ENCODE measurements at regions not wholly inside any gene's neighbourhood (a gene's known extent, or its start where the extent isn't known, plus 50 kb on each side); places are given as distances from the start of the nearest gene placed in this dataset.
"Not testable (repeated sequence)": the region's sequence is repeated elsewhere in the genome, so short reads cannot be mapped to it uniquely, and the experiment has no call there.

DNA sequence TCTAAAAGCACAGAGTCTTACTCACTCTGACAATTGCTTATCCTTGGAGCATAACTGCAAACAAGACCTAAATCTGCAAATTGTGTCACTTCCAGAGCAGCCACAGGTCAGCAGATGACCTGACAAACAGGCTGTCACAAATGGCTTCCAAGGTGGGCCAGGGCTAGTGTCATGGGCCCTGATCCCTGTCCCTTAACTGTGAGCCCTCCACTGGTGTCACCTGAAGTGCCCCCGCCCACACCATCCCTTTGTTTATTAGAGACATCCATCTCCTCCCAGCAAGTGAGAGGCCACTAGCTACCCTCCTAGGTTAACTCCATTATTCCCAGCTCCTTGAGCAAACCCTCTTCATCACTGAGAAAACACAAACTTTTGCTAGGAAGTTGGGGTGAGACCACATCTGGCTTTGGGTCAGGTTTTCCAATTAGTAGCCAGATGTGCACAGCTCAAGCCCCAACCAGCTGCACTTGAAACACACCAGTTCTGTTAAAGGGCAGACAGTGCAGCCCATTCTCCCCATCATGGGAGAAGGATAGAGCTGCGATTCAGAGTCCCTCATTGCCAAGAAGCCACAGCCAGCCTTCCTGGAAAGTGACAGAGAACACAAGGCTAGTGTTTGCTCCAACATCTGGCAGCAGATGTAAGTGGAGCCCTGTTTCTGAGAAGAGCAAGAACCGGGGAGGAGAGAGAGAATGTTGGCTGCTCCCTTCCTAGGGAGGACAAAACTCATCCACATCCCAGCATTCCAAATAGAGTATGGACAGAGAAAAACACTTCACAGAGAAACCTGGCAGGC lies 75.7 kb upstream of the NANOS1 start:
- no peak for DNase-seq

DNA sequence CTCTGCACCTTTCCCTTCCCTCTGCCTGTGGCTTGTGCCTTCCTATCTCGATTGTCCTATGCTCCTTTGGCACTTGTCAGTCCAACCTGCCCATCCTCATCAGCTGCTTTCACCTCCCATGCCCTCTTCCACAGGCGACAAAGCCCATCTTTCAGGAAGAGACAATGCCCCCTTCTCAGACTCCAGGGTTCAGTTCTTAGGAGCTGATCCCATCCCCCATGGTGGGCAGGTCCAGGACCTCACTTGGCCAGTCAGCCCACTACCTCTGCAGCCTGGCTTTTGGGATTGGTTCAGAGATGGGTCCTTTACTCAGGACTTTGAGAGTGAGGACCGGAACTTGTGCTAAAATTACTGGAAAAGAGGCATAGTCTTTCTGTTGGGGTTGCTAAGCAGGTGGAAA lies 74.0 kb upstream of the NANOS1 start:
- no peak for DNase-seq

DNA sequence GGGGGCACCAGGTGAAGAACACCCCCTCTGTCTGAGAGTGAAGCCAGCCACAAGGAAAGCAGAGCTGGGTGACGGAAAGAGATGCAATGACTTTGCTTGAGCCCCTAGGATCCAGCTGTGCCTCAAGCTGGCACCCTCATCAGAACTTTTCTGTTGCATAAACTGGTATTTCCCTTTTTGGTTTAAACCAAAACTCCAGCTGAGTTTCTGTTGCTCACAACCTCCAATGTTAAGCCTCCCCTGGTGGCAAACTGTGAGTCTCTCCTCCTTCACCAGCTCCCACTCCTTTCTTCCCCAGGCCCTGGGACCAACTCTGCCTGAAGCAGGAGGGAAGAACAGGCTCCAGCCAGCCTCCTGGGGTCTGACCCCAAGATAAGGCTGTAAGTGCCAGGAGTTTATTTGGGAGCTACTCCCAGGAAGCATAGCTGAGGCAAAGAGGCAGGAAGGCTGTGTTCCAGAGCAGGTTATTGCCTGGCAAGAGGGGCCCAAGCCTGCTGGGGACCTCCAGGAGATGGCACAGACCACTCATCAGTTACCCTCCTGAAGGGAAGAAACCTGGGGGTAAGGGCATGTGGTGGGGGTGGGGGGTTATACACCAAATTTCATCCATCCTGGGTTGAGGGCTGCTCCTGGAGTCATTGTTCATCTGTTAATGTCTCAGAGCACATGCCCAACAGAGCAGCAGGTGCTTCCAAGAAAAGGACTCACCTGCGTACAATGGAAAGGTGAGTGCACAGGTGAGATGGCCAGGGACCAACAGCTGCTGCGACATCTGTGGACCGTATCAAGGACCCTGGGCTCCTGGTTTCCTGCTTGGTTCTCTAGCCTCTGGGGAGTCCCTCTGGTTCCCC lies 73.3 kb upstream of the NANOS1 start:
- no peak for DNase-seq

GRCh38 chr10:118956802-118957442 lies 72.6 kb upstream of the NANOS1 start:
- no peak for DNase-seq

DNA sequence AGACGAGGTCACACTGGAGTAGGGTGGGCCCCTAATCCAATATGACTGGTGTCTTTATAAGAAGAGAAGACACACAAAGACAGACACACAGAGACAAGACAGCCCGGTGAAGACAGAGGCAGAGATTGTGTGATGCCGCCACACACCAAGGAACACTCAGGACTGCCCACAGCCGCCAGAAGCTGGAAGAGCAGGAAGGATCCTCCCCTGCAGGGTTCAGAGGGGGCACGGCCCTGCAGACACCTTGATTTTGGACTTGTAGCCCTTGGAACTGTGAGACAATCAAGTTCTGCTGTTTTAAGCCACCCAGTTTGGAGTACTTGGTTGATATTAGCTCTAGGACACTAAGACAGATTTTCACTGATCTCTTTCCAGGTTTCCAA lies 72.1 kb upstream of the NANOS1 start:
- no peak for DNase-seq

- no peak for DNase-seq
These were observed 71.5 kb upstream of the NANOS1 start for GRCh38 chr10:118957966-118958365.

DNA sequence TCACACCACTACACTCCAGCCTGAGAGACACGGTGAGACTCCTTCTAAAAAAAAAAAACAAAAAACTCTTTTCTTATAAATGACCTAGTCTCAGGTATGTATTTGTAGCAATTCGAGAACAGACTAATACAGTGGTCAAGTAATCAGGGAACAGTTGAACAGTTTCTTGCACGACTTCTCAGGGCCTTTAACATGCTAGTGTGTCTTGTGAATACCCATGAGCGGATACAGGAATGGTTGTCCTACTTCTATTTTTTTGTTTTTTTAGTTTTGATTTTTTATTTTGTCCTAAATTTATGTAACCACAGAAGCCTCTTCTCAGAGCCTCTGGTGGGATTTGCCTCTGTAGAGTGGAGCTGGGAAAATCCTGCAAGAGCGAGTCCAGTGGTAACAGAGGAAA lies 71.0 kb upstream of the NANOS1 start:
- DNase-seq: no peak

DNA sequence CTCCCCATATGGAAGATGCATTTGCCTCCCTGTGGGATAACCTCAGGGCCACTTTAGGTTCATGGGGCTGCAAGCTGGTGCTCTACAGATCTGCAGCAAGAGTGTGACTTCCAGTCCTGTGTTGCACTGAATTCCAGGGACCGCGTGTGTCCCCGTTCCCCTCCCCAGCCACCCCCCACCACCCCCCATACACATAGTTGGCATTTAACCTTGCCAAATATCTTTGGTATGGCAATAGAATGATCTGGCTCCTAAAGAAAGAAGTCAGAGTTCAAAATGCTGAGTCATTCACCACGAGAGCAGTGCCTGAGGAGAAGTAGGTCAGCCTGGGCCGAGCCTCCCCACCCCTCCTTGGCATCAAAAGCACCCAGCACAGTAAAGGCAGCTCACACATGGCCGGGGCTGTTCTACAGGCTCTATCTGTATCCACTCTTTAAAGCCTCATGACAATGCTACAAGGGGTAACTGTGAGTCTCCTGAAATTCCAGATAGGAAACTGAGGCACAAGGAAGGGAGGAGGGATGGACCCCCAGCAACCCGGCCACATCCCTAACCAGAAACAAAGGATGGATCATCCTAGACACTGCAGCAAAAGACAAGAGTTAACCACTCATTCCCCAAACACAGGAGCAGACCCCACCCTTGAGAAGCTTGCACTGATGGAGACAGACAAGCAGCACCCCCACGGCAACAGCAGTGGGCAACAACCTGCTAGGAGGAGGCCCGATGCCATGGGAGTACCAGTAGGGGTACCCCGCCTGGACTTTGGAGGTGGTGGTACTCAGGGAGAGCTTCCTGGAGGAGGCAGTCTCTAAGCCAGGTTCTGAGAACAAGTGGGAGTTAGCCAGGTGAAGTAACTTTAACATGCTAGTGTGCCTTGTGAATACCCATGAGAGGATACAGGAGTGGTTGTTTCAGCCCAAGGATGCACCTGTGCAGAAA lies 70.3 kb upstream of the NANOS1 start:
- peak in 1 of 2 experiments; percentile 24 for DNase-seq

- no peak for DNase-seq
These were observed 69.1 kb upstream of the NANOS1 start for GRCh38 chr10:118960157-118961090.

GRCh38 chr10:118961436-118961835 lies 68.1 kb upstream of the NANOS1 start:
- no peak for DNase-seq

- not testable (repeated sequence) for DNase-seq
These were observed 67.1 kb upstream of the NANOS1 start for GRCh38 chr10:118962331-118962868.

GRCh38 chr10:118963341-118963740 lies 66.2 kb upstream of the NANOS1 start:
- DNase-seq: no peak

- no peak for DNase-seq
These were observed 65.6 kb upstream of the NANOS1 start for GRCh38 chr10:118963933-118964332.

DNA sequence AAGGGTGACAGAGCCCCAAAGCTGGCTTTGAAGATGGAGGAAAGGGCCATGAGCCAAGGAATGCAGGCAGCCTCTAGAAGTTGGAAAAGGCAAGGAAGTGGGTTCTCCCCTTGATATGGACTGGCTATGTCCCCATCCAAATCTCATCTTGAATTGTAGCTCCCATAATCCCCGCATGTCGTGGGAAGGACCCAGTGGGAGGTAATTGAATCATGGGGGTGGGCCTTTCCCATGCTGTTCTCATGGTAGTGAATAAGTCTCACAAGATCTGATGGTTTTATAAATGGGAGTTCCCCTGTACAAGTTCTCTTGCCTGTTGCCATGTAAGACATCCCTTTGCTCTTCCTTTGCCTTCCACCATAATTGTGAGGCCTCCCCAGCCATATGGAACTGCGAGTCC lies 65.0 kb upstream of the NANOS1 start:
- DNase-seq: not testable (repeated sequence)

DNA sequence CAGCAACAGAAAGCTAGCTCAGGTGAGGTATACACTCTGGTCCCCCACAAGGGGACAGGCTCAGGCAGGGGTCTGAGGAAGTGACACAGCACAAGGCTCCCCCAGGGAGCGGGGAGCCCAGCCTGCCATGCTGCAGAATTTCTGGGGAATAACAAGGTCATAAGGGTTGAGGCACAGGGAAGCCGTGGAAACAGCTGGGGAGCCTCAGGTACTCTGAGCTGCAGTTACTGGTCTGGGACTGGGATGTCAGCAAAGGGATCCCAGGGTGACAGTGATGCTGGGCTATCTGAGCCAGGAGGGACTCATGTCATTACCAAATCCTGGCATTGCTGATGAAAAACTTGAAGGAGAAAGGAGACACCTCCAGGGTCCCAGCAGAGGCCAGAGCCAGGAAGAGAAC lies 64.4 kb upstream of the NANOS1 start:
- no peak for DNase-seq

- no peak for DNase-seq
These were observed 63.9 kb upstream of the NANOS1 start for GRCh38 chr10:118965645-118966044.

DNA sequence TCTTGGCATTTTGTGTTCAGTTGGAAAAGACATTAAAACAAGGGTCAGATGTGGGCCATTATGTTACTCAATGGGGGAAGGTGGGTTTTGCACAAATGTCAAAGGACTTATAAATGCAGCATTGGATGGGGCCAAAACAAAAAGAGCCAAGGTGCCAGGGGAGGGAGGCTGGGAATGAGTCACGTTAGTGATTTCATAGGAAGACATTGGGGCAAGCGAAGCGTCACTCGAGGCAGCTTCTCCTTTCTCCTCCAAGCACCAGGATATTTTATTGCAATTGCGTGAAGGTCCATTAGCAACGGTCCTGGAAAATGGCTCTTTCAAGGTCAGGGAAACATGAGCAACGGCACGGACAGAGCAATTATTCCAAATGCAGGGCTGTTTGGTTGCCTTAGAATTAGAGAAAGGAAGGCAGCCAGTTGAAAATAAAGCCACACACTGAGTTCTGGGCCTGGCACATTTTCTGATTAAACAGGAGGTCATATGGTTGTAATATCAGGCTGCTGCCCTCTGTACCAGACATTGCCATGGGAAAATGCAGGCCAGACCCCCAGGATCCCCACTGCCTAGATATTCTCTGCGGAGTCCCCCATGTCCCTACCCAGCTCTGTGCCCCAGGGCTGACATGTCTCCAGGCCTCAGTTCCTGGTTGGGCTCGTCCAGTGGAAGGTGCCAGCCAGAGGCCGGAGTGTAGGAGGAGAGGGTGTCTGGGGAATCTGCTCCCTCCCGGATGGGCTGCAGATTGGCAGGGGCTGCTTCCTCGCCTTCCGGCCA lies 63.3 kb upstream of the NANOS1 start:
- no peak for DNase-seq

DNA sequence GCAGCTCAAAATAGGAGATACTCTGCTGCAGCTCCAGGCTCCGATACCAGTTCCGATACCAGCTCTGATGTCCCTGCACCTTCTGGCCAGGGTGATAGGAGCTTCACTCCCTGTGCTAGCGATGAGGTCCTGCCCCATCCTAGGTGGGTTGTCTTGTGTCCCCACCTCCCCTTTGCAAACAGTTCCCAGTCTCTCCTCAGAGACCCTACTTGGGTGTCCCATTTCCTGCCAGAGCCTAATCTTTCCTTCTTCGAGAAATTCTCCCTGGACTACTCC lies 62.7 kb upstream of the NANOS1 start:
- DNase-seq: no peak

DNA sequence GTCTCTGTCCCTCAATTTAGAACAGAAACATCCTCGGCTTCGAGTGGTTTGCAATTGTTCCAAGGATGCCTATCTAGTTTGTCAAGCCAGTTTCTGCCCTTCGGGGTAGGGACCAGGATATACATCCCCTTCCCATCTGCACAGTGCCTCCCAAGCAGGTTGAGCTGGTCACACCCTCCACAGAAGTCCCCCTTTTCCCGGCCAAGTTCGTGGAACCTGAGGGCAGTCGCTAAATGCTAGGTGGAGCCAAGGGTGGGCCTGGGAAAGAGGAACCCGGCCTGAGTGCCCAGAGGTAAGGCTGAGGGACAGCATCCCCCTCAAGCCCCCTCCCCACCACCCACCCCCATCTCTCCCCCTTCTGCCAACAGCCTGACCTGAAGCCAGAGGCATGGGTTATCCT lies 62.4 kb upstream of the NANOS1 start:
- DNase-seq: no peak

- DNase-seq: no peak
These were observed 61.5 kb upstream of the NANOS1 start for GRCh38 chr10:118968060-118968459.

DNA sequence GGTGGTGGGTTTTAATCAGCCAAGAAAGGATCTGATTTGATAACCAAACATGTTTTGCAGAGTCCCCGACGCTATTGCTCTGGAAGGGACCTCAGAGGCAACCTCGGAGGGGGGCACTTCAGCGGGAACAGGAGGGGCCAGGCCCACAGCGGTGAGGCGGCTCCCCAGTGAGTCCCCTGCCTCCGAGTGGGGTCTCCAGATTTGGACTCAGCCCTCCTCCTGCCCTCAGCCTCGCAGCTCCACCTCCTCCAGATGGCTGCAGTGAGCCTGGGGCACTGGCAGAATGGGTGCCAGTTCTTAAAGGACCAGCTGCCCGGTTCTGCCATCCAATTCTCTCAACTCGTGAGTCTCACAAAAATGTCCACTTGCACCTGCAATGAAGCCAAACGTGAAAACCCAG lies 61.0 kb upstream of the NANOS1 start:
- no peak for DNase-seq
